ENCODE measurements at regions not wholly inside any gene's neighbourhood (a gene's known extent, or its start where the extent isn't known, plus 50 kb on each side); places are given as distances from the start of the nearest gene placed in this dataset.

DNA sequence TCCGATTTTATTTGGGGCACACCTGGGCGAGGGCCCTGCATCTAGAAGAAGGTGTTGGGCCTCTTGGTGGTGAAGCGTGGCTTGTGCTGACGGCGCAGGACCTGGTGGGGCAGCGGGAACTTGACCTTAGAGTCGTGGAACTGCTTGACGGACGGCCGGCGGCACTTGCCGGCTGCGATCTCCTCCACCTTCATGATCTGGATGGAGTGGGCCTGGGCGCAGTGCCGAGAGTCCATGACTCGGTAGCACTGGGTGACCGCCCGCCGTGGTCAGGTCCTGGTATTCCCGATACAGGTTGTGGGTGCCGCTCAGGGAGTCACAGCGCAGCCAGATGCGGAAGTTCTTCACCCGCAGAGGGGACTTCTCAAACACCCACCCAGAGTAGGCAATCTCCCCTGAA, 56.8 kb upstream of the ALG13 start:
- TF ChIP-seq CTCF (conservative IDR thresholded peaks at IDR 0.05 in 1 of 2, IDR thresholded peaks at IDR 0.05 in 1 of 2; ENCODE audit: extremely low read depth in 1 of 2, insufficient read depth in 1 of 2, low read depth in 1 of 2, low read length in 2 of 2), result no peak
- TF ChIP-seq EZH2 (IDR thresholded peaks at IDR 0.05; ENCODE audit: borderline replicate concordance, low read length), result no peak

Data from mammary epithelial cell (primary cell).